HG03571 (cell line): ENCODE measurements at regions not wholly inside any gene's neighbourhood (a gene's known extent, or its start where the extent isn't known, plus 50 kb on each side); places are given as distances from the start of the nearest gene placed in this dataset.

Source experiments
- ATAC-seq: cut with Tn5 transposase; IDR thresholded peaks from one replicate; pipeline ENCODE4 v1.9.1; 2021; ENCODE audit not compliant: unreplicated experiment

GRCh38 chr2:217535957-217536708 lies 466.7 kb downstream of the TNS1 start:
- ATAC-seq = no peak

GRCh38 chr2:217530392-217531090 lies 472.3 kb downstream of the TNS1 start:
- ATAC-seq = no peak

GRCh38 chr2:217529271-217529670 lies 473.5 kb downstream of the TNS1 start:
- no peak for ATAC-seq

- ATAC-seq = no peak
These were observed 475.1 kb downstream of the TNS1 start for GRCh38 chr2:217527590-217528202.

GRCh38 chr2:217525076-217525475 lies 477.7 kb downstream of the TNS1 start:
- ATAC-seq = no peak

GRCh38 chr2:217523286-217523685 lies 479.5 kb downstream of the TNS1 start:
- ATAC-seq = no peak

GRCh38 chr2:217521820-217522219 lies 481.0 kb downstream of the TNS1 start:
- ATAC-seq = no peak

GRCh38 chr2:217520356-217521010 lies 482.3 kb downstream of the TNS1 start:
- no peak for ATAC-seq

GRCh38 chr2:217517402-217517801 lies 485.4 kb downstream of the TNS1 start:
- no peak for ATAC-seq

- ATAC-seq = no peak
These were observed 487.0 kb downstream of the TNS1 start for GRCh38 chr2:217515615-217516309.

- no peak for ATAC-seq
These were observed 489.5 kb downstream of the TNS1 start for GRCh38 chr2:217513258-217513657.

GRCh38 chr2:217512728-217513127 lies 490.1 kb downstream of the TNS1 start:
- no peak for ATAC-seq

- ATAC-seq = no peak
These were observed 490.5 kb downstream of the TNS1 start for GRCh38 chr2:217512259-217512658.

- ATAC-seq = no peak
These were observed 490.9 kb downstream of the TNS1 start for GRCh38 chr2:217511850-217512249.

GRCh38 chr2:217510771-217511291 lies 492.0 kb downstream of the TNS1 start:
- ATAC-seq = no peak

- no peak for ATAC-seq
These were observed 497.5 kb downstream of the TNS1 start for GRCh38 chr2:217505303-217505702.

- ATAC-seq = no peak
These were observed 500.9 kb downstream of the TNS1 start for GRCh38 chr2:217501887-217502286.

- no peak for ATAC-seq
These were observed 504.9 kb downstream of the TNS1 start for GRCh38 chr2:217497843-217498377.

- ATAC-seq = no peak
These were observed 508.2 kb downstream of the TNS1 start for GRCh38 chr2:217494557-217494956.

- no peak for ATAC-seq
These were observed 511.5 kb downstream of the TNS1 start for GRCh38 chr2:217491271-217491670.
